IMR-90 (cell line): ENCODE measurements at regions not wholly inside any gene's neighbourhood (a gene's known extent, or its start where the extent isn't known, plus 50 kb on each side); places are given as distances from the start of the nearest gene placed in this dataset.

Experiments used
- ATAC-seq: fragments of 200-7000 bp; cut with Tn5 transposase; 2 replicates; pipeline ENCODE4 v1.9.1; 2020; ENCODE audit warnings: low read depth, mild to moderate bottlenecking, moderate library complexity
- BruUV-seq: library from RNA; stranded (reverse); fragments of 400-500 nt; replicated peaks from 2 replicates; lab custom pipeline; 2021; lab: Mats Ljungman, UMichigan
- CTCF ChIA-PET: fragments of 300-600 bp; formaldehyde crosslinking; extraction: SDS; loops from one replicate; lab custom pipeline; 2021; ENCODE audit warnings: antibody characterized with exemption; lab: Yijun Ruan, JAX
- POLR2A ChIA-PET: fragments of 300-600 bp; sonication (Branson Sonifier 250); formaldehyde crosslinking; loops from one replicate; lab custom pipeline; 2022; ENCODE audit warnings: antibody characterized with exemption; ENCODE audit not compliant: unreplicated experiment; lab: Charles Lee
- DNase-seq: peaks from one replicate; pipeline ENCODE4 v3.0.0; 2013
- H2AFZ ChIP-seq: replicated peaks from 2 replicates; pipeline ENCODE3; 2013; ENCODE audit warnings: low read length, mild to moderate bottlenecking; ENCODE audit not compliant: poor library complexity
- H2AK5ac ChIP-seq: 2 replicates; pipeline ENCODE4 v1.6.1; 2013; ENCODE audit warnings: low read depth, low read length, inconsistent platforms
- H2AK9ac ChIP-seq: replicated peaks from 2 replicates; pipeline ENCODE3; 2013; ENCODE audit warnings: mild to moderate bottlenecking, low read depth, low read length, moderate library complexity; ENCODE audit not compliant: poor library complexity
- H2BK120ac ChIP-seq: 2 replicates; pipeline ENCODE4 v1.6.1; 2013; ENCODE audit warnings: low read depth, low read length, inconsistent platforms
- H2BK15ac ChIP-seq: 3 replicates; pipeline ENCODE4 v1.6.1; 2013; ENCODE audit warnings: low read depth, low read length, inconsistent platforms
- H2BK20ac ChIP-seq: 2 replicates; pipeline ENCODE4 v1.6.1; 2013; ENCODE audit warnings: low read depth, mild to moderate bottlenecking, inconsistent platforms, low read length, moderate library complexity
- H2BK5ac ChIP-seq: 2 replicates; pipeline ENCODE4 v1.6.1; 2013; ENCODE audit warnings: mild to moderate bottlenecking, low read depth, low read length, inconsistent platforms; ENCODE audit not compliant: poor library complexity, severe bottlenecking
- H3K14ac ChIP-seq: replicated peaks from 2 replicates; pipeline ENCODE4 v1.6.1; 2013; ENCODE audit warnings: low read depth, low read length, inconsistent platforms
- H3K18ac ChIP-seq: 2 replicates; pipeline ENCODE4 v1.6.1; 2013; ENCODE audit warnings: low read depth, low read length, control low read depth
- H3K23ac ChIP-seq: 2 replicates; pipeline ENCODE4 v1.6.1; 2013; ENCODE audit warnings: low read depth, low read length, inconsistent platforms
- H3K27ac ChIP-seq: 2 replicates; pipeline ENCODE4 v1.5.1; 2013; ENCODE audit warnings: mild to moderate bottlenecking, control low read depth, low read length; ENCODE audit not compliant: insufficient read depth
- H3K27me3 ChIP-seq: 2 replicates; pipeline ENCODE4 v1.6.1; 2013; ENCODE audit warnings: low read length; ENCODE audit not compliant: control insufficient read depth, insufficient read depth
- H3K36me3 ChIP-seq: 2 replicates; pipeline ENCODE4 v1.6.1; 2013; ENCODE audit warnings: low read length, mixed read lengths; ENCODE audit not compliant: control insufficient read depth, insufficient read depth
- H3K4ac ChIP-seq: 2 replicates; pipeline ENCODE4 v1.6.1; 2013; ENCODE audit warnings: low read depth, low read length, inconsistent platforms
- H3K4me1 ChIP-seq: 2 replicates; pipeline ENCODE4 v1.6.1; 2013; ENCODE audit warnings: low read length, mixed read lengths; ENCODE audit not compliant: control insufficient read depth, insufficient read depth
- H3K4me2 ChIP-seq: 2 replicates; pipeline ENCODE4 v1.6.1; 2013; ENCODE audit warnings: low read depth, mild to moderate bottlenecking, control low read depth, low read length, moderate library complexity
- H3K4me3 ChIP-seq: 2 replicates; pipeline ENCODE4 v1.5.1; 2013; ENCODE audit warnings: low read depth, mild to moderate bottlenecking, control low read depth, low read length, moderate library complexity; ENCODE audit not compliant: insufficient read depth
- H3K56ac ChIP-seq: 2 replicates; pipeline ENCODE4 v1.6.1; 2013; ENCODE audit warnings: low read length, inconsistent platforms; ENCODE audit not compliant: insufficient read depth; ENCODE audit errors: extremely low read depth
- H3K79me1 ChIP-seq, 2 experiments: 2 replicates each; pipeline ENCODE4 v1.6.1; 2013; ENCODE audit warnings: low read length in 2 of 2, inconsistent platforms in 1 of 2, low read depth in 1 of 2
- H3K9ac ChIP-seq: 2 replicates; pipeline ENCODE4 v1.6.1; 2013; ENCODE audit warnings: low read depth, low read length, control low read depth
- H3K9me1 ChIP-seq: 2 replicates; pipeline ENCODE4 v1.6.1; 2013; ENCODE audit warnings: low read length, inconsistent platforms; ENCODE audit not compliant: insufficient read depth
- H3K9me3 ChIP-seq: 2 replicates; pipeline ENCODE4 v1.6.1; 2013; ENCODE audit warnings: low read length; ENCODE audit not compliant: control insufficient read depth, insufficient read depth
- H4K20me1 ChIP-seq: 2 replicates; pipeline ENCODE4 v1.6.1; 2013; ENCODE audit warnings: low read length, inconsistent platforms; ENCODE audit not compliant: insufficient read depth
- H4K5ac ChIP-seq: 2 replicates; pipeline ENCODE4 v1.6.1; 2013; ENCODE audit warnings: mild to moderate bottlenecking, low read depth, low read length, control low read depth
- H4K8ac ChIP-seq, 2 experiments: 2 replicates each; pipeline ENCODE4 v1.6.1; 2013; ENCODE audit warnings: low read depth in 2 of 2, low read length in 2 of 2, control low read depth in 1 of 2, inconsistent platforms in 1 of 2
- H4K91ac ChIP-seq: 2 replicates; pipeline ENCODE4 v1.6.1; 2013; ENCODE audit warnings: low read depth, low read length, inconsistent platforms; ENCODE audit not compliant: insufficient read depth
- BHLHE40 ChIP-seq: fragments of 150-350 bp; IDR thresholded peaks from 2 replicates; pipeline ENCODE4 v1.6.1; 2016; ENCODE audit warnings: mild to moderate bottlenecking, low read depth, low read length
- CEBPB ChIP-seq: IDR thresholded peaks from 2 replicates; pipeline ENCODE4 v1.6.1; 2012; ENCODE audit warnings: low read depth, low read length, improper control_type of control experiment
- FOS ChIP-seq: fragments of 150-350 bp; IDR thresholded peaks from 2 replicates; pipeline ENCODE4 v1.6.1; 2016; ENCODE audit warnings: low read depth, low read length
- MAFK ChIP-seq: IDR thresholded peaks from 2 replicates; pipeline ENCODE4 v1.6.1; 2012; ENCODE audit warnings: low read depth, low read length, improper control_type of control experiment
- MAZ ChIP-seq: IDR thresholded peaks from 2 replicates; pipeline ENCODE4 v1.6.1; 2012; ENCODE audit warnings: low read depth, mild to moderate bottlenecking, low read length, improper control_type of control experiment, moderate library complexity, borderline replicate concordance
- MXI1 ChIP-seq: IDR thresholded peaks from 2 replicates; pipeline ENCODE4 v1.6.1; 2012; ENCODE audit warnings: low read depth, mild to moderate bottlenecking, low read length, moderate library complexity, borderline replicate concordance
- NFE2L2 ChIP-seq: fragments of 150-350 bp; IDR thresholded peaks from 2 replicates; pipeline ENCODE4 v1.6.1; 2016; ENCODE audit warnings: low read depth, mild to moderate bottlenecking, low read length
- RAD21 ChIP-seq: IDR thresholded peaks from 2 replicates; pipeline ENCODE4 v1.6.1; 2012; ENCODE audit warnings: low read length, improper control_type of control experiment
- RCOR1 ChIP-seq: IDR thresholded peaks from 2 replicates; pipeline ENCODE4 v1.6.1; 2012; ENCODE audit warnings: mild to moderate bottlenecking, low read length, improper control_type of control experiment; ENCODE audit not compliant: insufficient replicate concordance
- RFX5 ChIP-seq: IDR thresholded peaks from 2 replicates; pipeline ENCODE4 v1.8.0; 2012; ENCODE audit warnings: low read depth, mild to moderate bottlenecking, low read length, moderate library complexity
- WGBS, 2 experiments: methylation state at CpG; one replicate each; pipeline versions ENCODE4 v1.1.5 to v1.1.7; 2013; ENCODE audit warnings: missing lambda C conversion rate in 2 of 2; ENCODE audit not compliant: insufficient read length in 1 of 2; ENCODE audit errors: extremely low coverage in 2 of 2; 5-methylcytosine and 5-hydroxymethylcytosine counted together
- dilution Hi-C: fragments of 300-500 bp; cut with HindIII; formaldehyde crosslinking; loops from one replicate; pipeline ENCODE4 v1.14.3; 2018; ENCODE audit warnings: low sequenced_read_pairs; ENCODE audit not compliant: unreplicated experiment
- in situ Hi-C: fragments of 300-500 bp; cut with MboI; formaldehyde crosslinking; loops from 3 replicates; pipeline ENCODE4 v1.14.3; 2019; ENCODE audit warnings: low sequenced_read_pairs, inconsistent platforms, mixed read lengths
- intact Hi-C: fragments of 100-400 bp; cut with micrococcal nuclease; formaldehyde crosslinking; loops from 2 replicates; pipeline ENCODE4 v1.10.0; 2022
- TF ChIP-seq, protein P1 (sequence below): fragments of 150-350 bp; IDR thresholded peaks from 2 replicates; pipeline ENCODE4 v1.6.1; 2016; ENCODE audit warnings: low read depth, mild to moderate bottlenecking, low read length, moderate library complexity, borderline replicate concordance
- TF ChIP-seq, protein P2 (sequence below): conservative IDR thresholded peaks from 2 replicates; pipeline ENCODE4 v1.5.1; 2012; ENCODE audit warnings: mild to moderate bottlenecking, low read depth, low read length, improper control_type of control experiment

DNA sequence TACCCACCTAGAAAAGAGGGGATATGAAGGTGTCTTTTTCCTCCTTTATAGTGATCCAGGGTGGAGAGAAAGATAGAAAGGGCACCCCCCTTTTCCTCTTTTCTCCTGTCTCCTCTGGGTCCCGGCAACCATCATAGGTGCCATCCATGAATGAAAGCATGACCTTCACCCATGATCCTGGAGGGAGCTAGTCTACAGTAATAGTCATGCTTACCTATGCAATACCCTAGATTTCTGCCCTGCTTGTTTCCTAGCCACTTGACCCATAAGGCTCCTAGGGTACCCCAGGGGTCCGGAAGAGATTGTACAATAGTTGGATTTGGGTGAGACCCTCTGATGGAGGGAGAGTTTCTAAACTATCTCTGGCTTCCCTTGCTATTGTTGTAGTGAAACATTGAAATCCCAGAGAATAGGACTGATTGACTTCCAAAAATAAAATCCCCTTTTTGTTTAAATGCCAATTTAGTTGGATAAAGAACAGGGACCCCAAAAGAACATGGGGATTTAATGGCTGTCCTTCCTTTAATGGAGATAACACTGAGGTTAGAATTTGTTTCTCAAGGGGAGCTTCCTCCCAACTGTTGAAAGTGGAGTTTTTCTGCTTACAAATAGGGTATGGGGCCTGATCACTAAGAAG lies 366.8 kb upstream of the KHDRBS2 start:
- H2AK5ac ChIP-seq = no peak overlapping the region
- TF ChIP-seq CEBPB (no peak), MAZ (no peak), FOS (no peak), BHLHE40 (no peak), MXI1 (no peak), NFE2L2 (no peak), RCOR1 (no peak), MAFK (no peak), RFX5 (no peak), RAD21 (no peak)
- TF ChIP-seq, protein P1, sequence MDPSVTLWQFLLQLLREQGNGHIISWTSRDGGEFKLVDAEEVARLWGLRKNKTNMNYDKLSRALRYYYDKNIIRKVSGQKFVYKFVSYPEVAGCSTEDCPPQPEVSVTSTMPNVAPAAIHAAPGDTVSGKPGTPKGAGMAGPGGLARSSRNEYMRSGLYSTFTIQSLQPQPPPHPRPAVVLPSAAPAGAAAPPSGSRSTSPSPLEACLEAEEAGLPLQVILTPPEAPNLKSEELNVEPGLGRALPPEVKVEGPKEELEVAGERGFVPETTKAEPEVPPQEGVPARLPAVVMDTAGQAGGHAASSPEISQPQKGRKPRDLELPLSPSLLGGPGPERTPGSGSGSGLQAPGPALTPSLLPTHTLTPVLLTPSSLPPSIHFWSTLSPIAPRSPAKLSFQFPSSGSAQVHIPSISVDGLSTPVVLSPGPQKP = no peak
- TF ChIP-seq, protein P2, sequence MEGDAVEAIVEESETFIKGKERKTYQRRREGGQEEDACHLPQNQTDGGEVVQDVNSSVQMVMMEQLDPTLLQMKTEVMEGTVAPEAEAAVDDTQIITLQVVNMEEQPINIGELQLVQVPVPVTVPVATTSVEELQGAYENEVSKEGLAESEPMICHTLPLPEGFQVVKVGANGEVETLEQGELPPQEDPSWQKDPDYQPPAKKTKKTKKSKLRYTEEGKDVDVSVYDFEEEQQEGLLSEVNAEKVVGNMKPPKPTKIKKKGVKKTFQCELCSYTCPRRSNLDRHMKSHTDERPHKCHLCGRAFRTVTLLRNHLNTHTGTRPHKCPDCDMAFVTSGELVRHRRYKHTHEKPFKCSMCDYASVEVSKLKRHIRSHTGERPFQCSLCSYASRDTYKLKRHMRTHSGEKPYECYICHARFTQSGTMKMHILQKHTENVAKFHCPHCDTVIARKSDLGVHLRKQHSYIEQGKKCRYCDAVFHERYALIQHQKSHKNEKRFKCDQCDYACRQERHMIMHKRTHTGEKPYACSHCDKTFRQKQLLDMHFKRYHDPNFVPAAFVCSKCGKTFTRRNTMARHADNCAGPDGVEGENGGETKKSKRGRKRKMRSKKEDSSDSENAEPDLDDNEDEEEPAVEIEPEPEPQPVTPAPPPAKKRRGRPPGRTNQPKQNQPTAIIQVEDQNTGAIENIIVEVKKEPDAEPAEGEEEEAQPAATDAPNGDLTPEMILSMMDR = no peak
- H3K36me3 ChIP-seq = no peaks in the 10 kb centered on the region
- no peak overlapping the region for H3K9ac ChIP-seq
- no TSS peak for BruUV-seq
- H3K9me3 ChIP-seq = peaks cover 11% of the 10 kb centered on the region; the same call in 1 of the 2 replicates
- DNase-seq = peak; percentile 12
- no peak overlapping the region for H3K23ac ChIP-seq
- dilution Hi-C loops = no loop called here
- H3K27me3 ChIP-seq = no peaks in the 10 kb centered on the region
- no peak overlapping the region for H3K27ac ChIP-seq
- H3K79me1 ChIP-seq = no peaks in the 10 kb centered on the region
- H2BK120ac ChIP-seq = no peak overlapping the region
- no peak overlapping the region for H2AFZ ChIP-seq
- no peaks in the 10 kb centered on the region for H3K4me1 ChIP-seq
- H3K9me1 ChIP-seq = no peaks in the 10 kb centered on the region
- no peak overlapping the region for H2AK9ac ChIP-seq
- H3K18ac ChIP-seq = no peak overlapping the region
- ChIA-PET POLR2A (no interaction called here), CTCF (no interaction called here)
- no peak overlapping the region for H2BK20ac ChIP-seq
- H4K91ac ChIP-seq = no peak overlapping the region
- ATAC-seq = no peak
- no peak overlapping the region for H2BK5ac ChIP-seq
- H4K8ac ChIP-seq = no peak overlapping the region
- no peak overlapping the region for H4K5ac ChIP-seq
- H4K20me1 ChIP-seq = no peaks in the 10 kb centered on the region
- intact Hi-C loops = no loop called here
- no peak overlapping the region for H3K14ac ChIP-seq
- WGBS, 2 experiments = no CpG with 5 or more reads among the region's 2 CpGs
- in situ Hi-C loops = no loop called here
- no peak overlapping the region for H3K4me2 ChIP-seq
- no peak overlapping the region for H3K56ac ChIP-seq
- H2BK15ac ChIP-seq = no peak overlapping the region
- no peak overlapping the region for H3K4me3 ChIP-seq
- no peak overlapping the region for H3K4ac ChIP-seq
